ENCODE measurements at regions not wholly inside any gene's neighbourhood (a gene's known extent, or its start where the extent isn't known, plus 50 kb on each side); places are given as distances from the start of the nearest gene placed in this dataset.

DNA sequence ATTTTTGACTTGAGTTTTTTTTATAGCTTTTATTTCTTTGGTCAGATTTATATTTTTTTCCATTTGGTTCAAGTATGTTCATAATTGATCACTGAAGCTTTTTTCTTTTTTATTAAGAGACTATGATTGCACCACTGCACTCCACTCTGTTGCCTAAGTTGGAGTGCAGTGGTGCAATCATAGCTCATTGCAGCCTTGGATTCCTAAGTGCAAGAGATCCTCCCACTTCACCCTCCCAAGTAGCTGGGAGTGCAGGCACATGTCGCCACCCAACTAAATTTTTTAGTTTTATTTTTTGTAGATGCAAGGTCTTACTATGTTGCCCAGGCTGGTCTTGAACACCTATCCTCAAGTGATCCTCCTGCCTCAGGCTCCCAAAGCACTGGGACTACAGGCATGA lies 97.7 kb upstream of the KIF5B start:
- no peak for TF ChIP-seq CTCF (optimal IDR thresholded peaks at IDR 0.05 in 1 of 3, IDR thresholded peaks at IDR 0.05 in 1 of 3, conservative IDR thresholded peaks at IDR 0.05 in 1 of 3; ENCODE audit: extremely low read depth in 1 of 3, insufficient read depth in 2 of 3, low read length in 3 of 3)
- no peak for TF ChIP-seq EZH2 (IDR thresholded peaks at IDR 0.05; ENCODE audit: low read length)
